ENCODE measurements at regions not wholly inside any gene's neighbourhood (a gene's known extent, or its start where the extent isn't known, plus 50 kb on each side); places are given as distances from the start of the nearest gene placed in this dataset.
"Not testable (repeated sequence)": the region's sequence is repeated elsewhere in the genome, so short reads cannot be mapped to it uniquely, and the experiment has no call there.

DNA sequence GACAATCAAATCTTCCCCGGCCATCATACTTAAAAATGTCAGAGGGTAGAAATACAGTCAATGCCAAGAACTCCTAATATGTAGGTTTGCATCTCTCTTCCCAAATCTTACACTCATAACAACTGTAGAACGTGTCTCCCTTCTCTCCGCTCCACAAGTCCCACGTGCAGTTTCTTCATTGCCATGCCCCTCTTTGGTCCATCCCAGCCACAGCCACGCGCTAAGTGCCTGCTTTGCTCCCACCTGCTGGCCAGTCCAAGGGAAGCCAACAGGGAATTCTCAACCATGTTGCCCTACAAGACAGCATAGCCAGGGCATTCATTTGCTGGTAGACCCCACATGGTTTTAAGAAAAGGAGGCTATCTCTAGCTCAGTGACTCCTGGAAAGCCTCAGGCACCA is 420.6 kb upstream of the ISX start:
- 65 to 77% (median 66%) methylated on average over 6 of the region's 6 CpGs for WGBS, 5 donors
- intact Hi-C loops (cut with DNase I; ENCODE audit: low total_unique reads): no loop called here
- no peaks in the 10 kb centered on the region for H3K27me3 ChIP-seq (replicated peaks in 1 of 7)
- no peaks in the 10 kb centered on the region for H3K9me3 ChIP-seq
- H3K36me3 ChIP-seq: no peaks in the 10 kb centered on the region
- TF ChIP-seq POLR2A (IDR thresholded peaks at IDR 0.05) (no peak), POLR2AphosphoS5 (IDR thresholded peaks at IDR 0.05) (no peak)
- TF ChIP-seq, protein P1, sequence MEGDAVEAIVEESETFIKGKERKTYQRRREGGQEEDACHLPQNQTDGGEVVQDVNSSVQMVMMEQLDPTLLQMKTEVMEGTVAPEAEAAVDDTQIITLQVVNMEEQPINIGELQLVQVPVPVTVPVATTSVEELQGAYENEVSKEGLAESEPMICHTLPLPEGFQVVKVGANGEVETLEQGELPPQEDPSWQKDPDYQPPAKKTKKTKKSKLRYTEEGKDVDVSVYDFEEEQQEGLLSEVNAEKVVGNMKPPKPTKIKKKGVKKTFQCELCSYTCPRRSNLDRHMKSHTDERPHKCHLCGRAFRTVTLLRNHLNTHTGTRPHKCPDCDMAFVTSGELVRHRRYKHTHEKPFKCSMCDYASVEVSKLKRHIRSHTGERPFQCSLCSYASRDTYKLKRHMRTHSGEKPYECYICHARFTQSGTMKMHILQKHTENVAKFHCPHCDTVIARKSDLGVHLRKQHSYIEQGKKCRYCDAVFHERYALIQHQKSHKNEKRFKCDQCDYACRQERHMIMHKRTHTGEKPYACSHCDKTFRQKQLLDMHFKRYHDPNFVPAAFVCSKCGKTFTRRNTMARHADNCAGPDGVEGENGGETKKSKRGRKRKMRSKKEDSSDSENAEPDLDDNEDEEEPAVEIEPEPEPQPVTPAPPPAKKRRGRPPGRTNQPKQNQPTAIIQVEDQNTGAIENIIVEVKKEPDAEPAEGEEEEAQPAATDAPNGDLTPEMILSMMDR (IDR thresholded peaks at IDR 0.05 in 8 of 11, conservative IDR thresholded peaks at IDR 0.05 in 3 of 11): no peak
- H3K4me1 ChIP-seq: no peaks in the 10 kb centered on the region
- DNase-seq: no peak
- H3K27ac ChIP-seq: no peak overlapping the region
- H3K4me3 ChIP-seq: no peak overlapping the region

DNA sequence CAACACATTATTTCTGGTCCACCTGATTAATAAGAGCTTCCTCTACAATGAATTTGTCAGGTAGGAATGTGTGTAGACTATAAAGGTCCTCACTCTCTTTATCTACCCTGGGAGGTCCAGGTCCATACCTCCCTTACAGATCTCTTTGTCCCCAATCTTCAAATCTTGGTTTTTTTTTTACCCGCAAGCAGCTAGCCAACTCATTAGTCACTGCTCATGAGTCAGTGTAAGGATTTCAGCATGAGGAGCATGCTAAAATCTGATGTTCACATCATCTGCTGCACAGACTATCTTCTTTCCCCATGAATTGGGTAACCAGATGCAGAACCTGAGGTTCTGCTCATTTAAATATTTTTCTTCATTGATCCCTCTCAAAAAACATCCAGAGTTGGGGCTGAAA is 397.0 kb upstream of the ISX start:
- WGBS, 5 donors: 91 to 97% (median 94%) methylated on average over 1 of the region's 1 CpG
- no peak for DNase-seq
- Histone ChIP-seq H3K4me3 (no peak overlapping the region), H3K9me3 (no peaks in the 10 kb centered on the region), H3K27me3 (replicated peaks in 1 of 7) (peaks cover 0 to 8% (median 0%) of the 10 kb centered on the region in 7 donors), H3K36me3 (no peaks in the 10 kb centered on the region), H3K27ac (no peak overlapping the region), H3K4me1 (no peaks in the 10 kb centered on the region)
- intact Hi-C loops (cut with DNase I; ENCODE audit: low total_unique reads): no loop called here
- no peak for TF ChIP-seq POLR2AphosphoS5 (IDR thresholded peaks at IDR 0.05)

DNA sequence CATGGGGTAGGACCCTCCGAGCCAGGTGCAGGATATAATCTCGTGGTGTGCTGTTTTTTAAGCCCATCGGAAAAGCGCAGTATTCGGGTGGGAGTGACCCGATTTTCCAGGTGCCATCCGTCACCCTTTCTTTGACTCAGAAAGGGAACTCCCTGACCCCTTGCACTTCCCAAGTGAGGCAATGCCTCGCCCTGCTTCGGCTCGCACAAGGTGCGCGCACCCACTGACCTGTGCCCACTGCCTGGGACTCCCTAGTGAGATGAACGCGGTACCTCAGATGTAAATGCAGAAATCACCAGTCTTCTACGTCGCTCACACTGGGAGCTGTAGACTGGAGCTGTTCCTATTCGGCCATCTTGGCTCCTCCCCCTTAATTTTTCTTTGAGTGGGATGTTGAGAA is 382.9 kb upstream of the ISX start:
- H3K27me3 ChIP-seq (replicated peaks in 1 of 7); H3K36me3 ChIP-seq; H3K4me3 ChIP-seq; H3K9me3 ChIP-seq; H3K27ac ChIP-seq; intact Hi-C loops (cut with DNase I; ENCODE audit: low total_unique reads); H3K4me1 ChIP-seq; DNase-seq: not testable (repeated sequence)
- 82 to 94% (median 90%) methylated on average over 11 to 17 of the region's 17 CpGs for WGBS, 5 donors

DNA sequence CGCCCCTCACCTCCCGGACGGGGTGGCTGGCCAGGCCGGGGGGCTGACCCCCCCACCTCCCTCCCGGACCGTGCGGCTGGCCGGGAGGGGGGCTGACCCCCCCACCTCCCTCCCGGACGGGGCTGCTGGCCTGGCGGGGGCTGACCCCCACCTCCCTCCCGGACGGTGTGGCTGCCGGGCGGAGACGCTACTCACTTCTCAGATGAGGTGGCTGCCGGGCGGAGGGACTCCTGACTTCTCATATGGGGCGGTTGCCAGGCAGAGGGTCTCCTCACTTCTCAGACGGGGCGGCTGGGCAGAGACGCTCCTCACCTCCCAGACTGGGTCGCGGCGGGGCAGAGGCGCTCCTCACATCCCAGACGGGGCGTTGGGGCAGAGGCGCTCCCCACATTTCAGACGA is 381.7 kb upstream of the ISX start:
- H3K27ac ChIP-seq; intact Hi-C loops (cut with DNase I; ENCODE audit: low total_unique reads); H3K27me3 ChIP-seq (replicated peaks in 1 of 7); H3K4me3 ChIP-seq; H3K4me1 ChIP-seq; H3K36me3 ChIP-seq; DNase-seq; H3K9me3 ChIP-seq: not testable (repeated sequence)
- 89 to 97% (median 95%) methylated on average over 11 to 29 of the region's 30 CpGs for WGBS, 5 donors

DNA sequence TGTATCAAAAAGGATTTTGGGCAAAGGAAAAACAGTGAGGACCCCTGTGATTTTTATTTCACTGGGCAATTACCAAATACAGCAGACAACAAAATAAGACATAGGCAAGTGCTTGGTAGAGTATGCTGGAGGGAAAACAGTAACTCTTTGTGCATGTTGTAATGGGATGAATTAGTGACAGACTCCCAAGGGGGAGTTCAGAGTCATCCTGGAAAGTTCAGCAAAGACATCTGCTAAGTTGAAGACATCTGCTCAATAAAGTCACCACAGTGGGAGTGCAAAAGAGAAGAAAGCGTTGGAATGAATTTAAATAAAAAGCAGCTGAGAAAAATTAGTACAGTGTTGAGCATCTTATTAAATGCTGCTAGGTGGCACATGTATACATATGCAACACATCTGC is 378.8 kb upstream of the ISX start:
- Histone ChIP-seq H3K36me3 (no peaks in the 10 kb centered on the region), H3K27ac (no peak overlapping the region), H3K4me3 (no peak overlapping the region), H3K27me3 (replicated peaks in 1 of 7) (no peaks in the 10 kb centered on the region), H3K9me3 (no peaks in the 10 kb centered on the region), H3K4me1 (no peaks in the 10 kb centered on the region)
- intact Hi-C loops (cut with DNase I; ENCODE audit: low total_unique reads): no loop called here
- no peak for DNase-seq
- TF ChIP-seq POLR2A (IDR thresholded peaks at IDR 0.05) (no peak), POLR2AphosphoS5 (IDR thresholded peaks at IDR 0.05) (no peak)
- TF ChIP-seq, protein P1 (IDR thresholded peaks at IDR 0.05 in 8 of 11, conservative IDR thresholded peaks at IDR 0.05 in 3 of 11): no peak
- 69 to 86% (median 83%) methylated on average over 1 of the region's 1 CpG for WGBS, 5 donors

DNA sequence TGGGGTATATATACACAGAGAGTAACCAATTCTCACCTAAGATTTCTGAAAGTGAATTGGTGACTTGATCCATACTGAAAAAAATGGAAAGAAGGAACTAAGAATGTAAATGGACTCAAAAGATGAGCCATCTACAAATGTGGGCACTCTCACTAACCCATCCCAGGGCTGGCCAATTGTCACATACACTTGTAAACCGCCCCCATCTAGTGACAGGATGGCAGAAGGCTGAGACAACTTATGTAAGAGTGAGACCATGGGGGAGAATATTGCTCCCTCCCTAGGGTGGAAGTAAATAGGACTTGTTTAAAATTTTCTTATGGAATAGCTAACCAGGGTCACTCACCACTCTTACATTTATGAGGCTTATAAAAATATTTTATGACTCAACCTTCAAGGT is 377.1 kb upstream of the ISX start:
- intact Hi-C loops (cut with DNase I; ENCODE audit: low total_unique reads): no loop called here
- H3K27ac ChIP-seq: no peak overlapping the region
- no peaks in the 10 kb centered on the region for H3K36me3 ChIP-seq
- H3K4me3 ChIP-seq: no peak overlapping the region
- WGBS, 5 donors: 45 to 79% (median 50%) methylated on average over 1 of the region's 1 CpG
- H3K4me1 ChIP-seq: no peaks in the 10 kb centered on the region
- no peaks in the 10 kb centered on the region for H3K27me3 ChIP-seq (replicated peaks in 1 of 7)
- no peak for DNase-seq
- H3K9me3 ChIP-seq: no peaks in the 10 kb centered on the region
- TF ChIP-seq POLR2AphosphoS5 (IDR thresholded peaks at IDR 0.05): no peak
- no peak for TF ChIP-seq POLR2A (IDR thresholded peaks at IDR 0.05)
- TF ChIP-seq, protein P1 (IDR thresholded peaks at IDR 0.05 in 8 of 11, conservative IDR thresholded peaks at IDR 0.05 in 3 of 11): no peak

Measured in spleen (tissue), 11 donors.